Fibroblast of lung (primary cell): ENCODE measurements at regions not wholly inside any gene's neighbourhood (a gene's known extent, or its start where the extent isn't known, plus 50 kb on each side); places are given as distances from the start of the nearest gene placed in this dataset.

Source experiments
- CTCF ChIP-seq, 2 donors: IDR thresholded peaks in 1 of 2; conservative IDR thresholded peaks in 1 of 2; 1 replicate in 1 of 2; 2 replicates in 1 of 2; pipeline ENCODE4 v1.5.1; 2011 to 2012; ENCODE audit warnings: low read length in 2 of 2, control low read depth in 1 of 2, inconsistent platforms in 1 of 2, low read depth in 1 of 2, mild to moderate bottlenecking in 1 of 2
- EZH2 ChIP-seq: IDR thresholded peaks from 2 replicates; pipeline ENCODE4 v1.5.1; 2012; ENCODE audit warnings: low read length, control low read depth, mild to moderate bottlenecking; ENCODE audit errors: missing control alignments

GRCh38 chr2:57776916-57777315 is 269.7 kb upstream of the VRK2 start:
- no peak for TF ChIP-seq CTCF (conservative IDR thresholded peaks at IDR 0.05 in 1 of 2, IDR thresholded peaks at IDR 0.05 in 1 of 2; ENCODE audit: low read depth in 1 of 2, low read length in 2 of 2)
- no peak for TF ChIP-seq EZH2
